ENCODE measurements at regions not wholly inside any gene's neighbourhood (a gene's known extent, or its start where the extent isn't known, plus 50 kb on each side); places are given as distances from the start of the nearest gene placed in this dataset.

DNA sequence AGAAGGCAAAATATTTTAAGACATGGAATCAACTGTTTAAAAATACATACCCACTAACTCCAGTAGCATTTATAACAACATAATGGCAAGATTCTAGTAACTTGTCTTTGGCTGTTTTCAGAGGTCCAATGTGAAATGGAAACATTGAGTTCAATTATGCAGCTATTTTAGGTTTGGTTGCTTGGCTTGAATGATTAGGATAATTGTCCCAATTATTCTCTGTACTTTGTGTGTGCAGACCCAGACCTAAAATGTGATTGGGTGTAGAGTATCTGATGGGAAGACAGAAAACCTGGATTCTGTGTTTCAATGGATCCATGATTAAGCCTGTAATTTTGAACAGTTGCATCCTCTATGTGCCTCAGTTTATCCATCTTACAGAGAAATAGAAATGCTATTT is 392.7 kb upstream of the NFE2L3 start:
- DNase-seq = no peak

DNA sequence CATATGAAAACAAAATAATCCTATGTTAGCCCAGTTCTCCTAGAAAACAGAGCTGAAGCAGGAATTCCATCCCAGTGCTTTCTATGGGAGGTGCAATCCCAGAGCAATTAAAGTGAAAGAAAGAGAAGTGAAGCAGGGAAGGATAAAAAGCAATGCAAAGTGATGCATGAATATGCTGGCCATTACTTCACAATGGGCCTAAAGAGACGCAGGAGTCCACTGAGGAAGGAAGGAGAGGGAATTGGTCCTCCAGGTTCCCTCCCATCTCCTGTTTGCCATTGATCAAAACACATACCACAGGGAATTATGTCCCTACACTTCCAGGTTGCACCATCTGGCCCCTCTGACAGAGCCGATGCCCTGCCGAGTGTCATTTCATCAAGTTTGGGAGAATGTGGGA is 392.2 kb upstream of the NFE2L3 start:
- DNase-seq = no peak

DNA sequence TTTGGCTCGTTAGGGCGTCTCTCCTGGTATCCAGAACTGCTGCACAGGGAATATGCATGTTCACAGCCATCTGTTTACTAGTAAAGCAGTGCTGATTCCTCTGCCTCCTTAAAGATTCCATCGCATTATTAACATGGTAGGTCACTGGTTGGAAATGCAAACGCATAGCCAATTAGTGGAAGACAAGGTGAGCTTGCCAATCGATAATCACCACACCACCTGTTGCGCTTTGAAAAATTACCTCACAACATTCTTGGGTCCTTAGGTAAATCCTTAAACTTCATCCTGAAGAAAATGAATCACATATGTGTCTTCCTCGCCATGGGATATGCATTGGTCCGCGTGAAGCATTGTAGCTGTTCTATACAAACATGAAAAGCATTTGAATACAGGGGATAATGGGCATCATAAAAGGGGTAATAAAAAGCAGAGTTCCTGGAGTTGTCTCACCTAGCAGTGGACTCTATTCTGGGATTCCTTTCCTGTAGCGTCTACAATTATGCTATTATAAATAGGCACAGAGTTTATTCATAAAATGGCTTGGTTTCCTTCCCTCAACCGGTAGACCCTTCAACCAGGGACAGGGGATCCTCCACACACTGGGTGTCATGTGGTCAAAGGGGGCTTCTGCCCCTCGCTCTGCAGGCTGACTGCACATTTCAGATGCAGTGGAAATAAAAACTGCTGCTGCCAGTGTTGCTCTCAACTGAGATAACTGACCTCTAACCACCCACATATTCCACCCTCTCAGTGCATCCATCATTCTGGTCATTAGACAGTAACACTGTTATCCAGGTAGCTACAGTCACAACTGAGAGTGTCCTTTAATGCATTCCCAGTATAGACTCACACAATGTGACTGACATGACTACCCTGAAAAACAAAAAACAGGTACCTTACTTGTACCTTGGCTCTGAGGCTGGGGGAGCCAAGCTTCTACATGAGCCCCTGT is 389.2 kb upstream of the NFE2L3 start:
- no peak for DNase-seq

DNA sequence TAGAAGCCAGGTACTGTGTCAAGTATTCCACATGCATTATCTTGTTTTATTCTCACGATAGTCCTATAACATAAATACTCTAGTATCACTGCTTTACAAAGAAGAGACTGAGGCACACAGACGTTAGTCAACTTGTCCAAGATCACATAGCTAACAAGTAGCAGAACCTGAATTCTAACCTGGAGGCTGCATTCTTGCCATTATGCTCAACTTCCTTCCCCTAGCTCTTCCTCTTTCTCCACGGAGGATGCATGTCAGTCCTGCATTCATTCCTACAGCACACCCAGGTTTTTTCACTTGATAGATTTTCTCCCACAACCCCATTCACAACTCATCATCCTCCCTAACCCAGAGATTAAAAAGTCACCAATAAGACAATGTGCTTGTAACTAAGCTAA is 388.5 kb upstream of the NFE2L3 start:
- DNase-seq = no peak

DNA sequence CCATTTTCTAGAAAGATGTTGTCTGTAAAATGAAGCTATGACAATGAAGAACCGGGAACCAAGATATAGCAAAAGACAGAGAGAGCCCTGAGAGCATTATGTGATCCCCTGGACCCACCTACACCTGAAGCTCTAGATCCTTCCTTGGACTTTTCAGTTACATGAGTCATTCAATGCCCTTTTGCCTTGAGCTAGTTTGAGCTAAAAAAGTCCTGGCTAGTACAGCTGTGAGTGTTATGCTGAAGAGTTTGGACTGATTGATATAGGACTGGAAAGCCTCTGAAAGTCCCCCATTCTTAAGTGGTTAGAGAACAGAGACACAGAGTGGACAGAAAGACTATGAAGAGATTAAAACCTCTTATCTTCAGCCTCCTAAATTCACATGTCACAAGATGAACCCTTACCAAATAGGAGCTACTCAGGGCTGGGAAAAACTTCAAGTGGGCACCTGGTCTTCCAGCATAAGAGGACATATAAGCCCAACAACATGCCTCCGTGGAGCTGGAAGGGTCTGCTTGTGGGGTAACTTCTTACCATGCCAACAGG is 386.8 kb upstream of the NFE2L3 start:
- no peak for DNase-seq

DNA sequence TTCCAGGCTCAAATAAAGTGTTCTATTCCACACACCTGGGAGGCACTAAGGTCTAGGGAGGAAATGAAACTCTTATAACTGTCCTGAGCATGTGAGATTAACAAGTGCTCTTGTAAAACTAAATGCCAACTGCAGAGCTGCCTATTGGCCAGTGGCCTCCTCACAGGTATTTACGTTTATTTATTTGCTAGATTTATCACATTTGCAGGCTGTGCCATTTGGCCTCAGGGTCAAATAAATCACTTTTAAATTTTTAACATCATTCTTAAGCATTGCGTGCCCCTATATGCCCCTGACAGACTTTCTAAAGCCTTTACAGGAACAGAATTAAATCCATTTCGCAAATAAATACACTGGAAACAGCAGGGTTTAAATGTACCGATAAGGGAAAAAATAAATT is 381.8 kb upstream of the NFE2L3 start:
- no peak for DNase-seq

DNA sequence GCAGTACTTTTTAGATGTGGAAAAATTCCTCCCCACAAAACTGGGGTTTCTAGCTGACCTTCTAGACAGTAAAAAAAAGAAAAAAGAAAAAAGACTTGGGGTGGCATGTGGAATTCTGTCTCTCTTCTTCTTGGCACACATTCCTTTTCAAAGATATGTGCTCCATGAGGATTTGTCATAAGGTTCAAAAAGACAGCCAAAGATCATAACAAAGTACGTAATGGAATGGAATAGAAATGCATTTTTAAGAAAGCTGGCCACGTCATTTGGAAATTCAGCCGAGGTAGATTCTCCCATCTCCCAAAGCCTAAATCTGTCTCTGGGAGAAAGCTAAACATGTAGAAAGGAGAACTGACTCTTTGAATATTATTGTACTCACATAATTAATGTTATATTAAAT is 381.3 kb upstream of the NFE2L3 start:
- DNase-seq = no peak

DNA sequence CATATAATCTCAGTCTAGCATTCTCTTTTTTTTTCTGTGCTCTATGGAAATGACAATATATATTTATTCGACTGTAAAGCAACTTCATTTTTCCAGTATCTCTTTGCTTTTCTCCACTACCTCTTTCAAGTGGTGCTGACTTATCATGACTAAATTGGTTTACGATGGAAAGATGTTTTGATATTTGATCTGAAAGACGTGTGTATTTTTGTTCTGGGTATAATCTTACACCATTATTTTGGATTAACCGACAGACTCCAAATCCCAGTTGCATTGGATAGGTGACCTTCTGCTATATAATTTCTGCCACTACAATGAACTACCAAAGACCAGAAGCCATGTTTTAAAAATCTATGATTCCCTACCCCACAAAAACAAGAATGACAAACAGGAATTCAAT is 380.5 kb upstream of the NFE2L3 start:
- no peak for DNase-seq

DNA sequence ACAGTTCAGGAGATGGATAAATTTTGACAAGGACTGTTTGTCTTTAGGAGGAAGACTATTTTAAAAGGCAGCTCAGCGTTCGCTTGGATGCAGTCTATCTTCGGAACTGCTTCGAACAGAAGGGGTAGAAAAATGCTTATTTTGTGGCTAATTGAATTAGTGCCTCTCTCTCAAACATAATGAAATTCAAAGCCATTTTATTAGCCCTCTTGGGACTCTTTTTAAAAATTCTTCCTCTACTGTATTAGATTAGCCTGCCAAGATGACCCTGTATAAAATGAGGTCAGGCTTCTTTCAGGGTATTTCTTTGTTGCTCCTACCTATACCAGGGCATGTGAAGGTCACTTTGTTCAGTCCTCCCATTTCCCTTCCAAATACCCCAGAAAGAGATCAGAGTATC is 379.2 kb upstream of the NFE2L3 start:
- DNase-seq = no peak

DNA sequence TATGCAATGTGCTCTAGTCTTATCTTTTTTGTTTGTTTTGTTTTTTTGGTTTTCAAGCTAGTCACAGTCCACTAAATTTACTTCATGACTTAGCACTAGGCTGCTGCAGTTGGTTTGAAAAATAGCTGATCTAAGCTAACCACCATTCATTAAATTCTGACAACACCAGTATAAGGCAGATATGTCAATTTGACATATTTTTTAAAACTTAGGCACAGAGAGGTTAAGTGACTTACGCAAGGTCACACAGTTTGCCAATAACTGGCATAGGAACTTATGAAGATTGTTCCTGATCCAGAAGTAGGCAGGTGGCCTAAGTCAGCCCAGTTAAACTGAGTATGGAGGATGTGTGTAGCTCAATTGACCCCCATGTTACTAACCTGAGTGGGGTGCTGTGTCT is 377.3 kb upstream of the NFE2L3 start:
- no peak for DNase-seq

DNA sequence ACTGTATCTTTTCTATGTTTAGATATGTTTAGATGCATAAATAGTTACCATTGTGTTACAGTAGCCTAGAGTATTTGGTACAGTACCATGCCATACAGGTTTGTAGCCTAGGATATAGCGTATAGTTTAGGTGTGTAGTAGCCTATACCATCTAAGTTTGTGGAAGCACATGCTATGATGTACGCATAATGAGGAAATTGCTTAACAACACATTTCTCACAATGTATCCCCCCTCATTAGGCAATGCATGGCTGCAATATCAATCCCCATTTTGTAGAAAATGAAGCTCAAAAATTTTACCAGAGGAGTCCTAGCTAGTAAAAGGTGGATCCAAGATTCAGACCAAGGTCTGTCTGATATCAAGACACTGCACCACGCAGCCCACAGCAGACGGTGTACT is 376.4 kb upstream of the NFE2L3 start:
- DNase-seq = no peak

DNA sequence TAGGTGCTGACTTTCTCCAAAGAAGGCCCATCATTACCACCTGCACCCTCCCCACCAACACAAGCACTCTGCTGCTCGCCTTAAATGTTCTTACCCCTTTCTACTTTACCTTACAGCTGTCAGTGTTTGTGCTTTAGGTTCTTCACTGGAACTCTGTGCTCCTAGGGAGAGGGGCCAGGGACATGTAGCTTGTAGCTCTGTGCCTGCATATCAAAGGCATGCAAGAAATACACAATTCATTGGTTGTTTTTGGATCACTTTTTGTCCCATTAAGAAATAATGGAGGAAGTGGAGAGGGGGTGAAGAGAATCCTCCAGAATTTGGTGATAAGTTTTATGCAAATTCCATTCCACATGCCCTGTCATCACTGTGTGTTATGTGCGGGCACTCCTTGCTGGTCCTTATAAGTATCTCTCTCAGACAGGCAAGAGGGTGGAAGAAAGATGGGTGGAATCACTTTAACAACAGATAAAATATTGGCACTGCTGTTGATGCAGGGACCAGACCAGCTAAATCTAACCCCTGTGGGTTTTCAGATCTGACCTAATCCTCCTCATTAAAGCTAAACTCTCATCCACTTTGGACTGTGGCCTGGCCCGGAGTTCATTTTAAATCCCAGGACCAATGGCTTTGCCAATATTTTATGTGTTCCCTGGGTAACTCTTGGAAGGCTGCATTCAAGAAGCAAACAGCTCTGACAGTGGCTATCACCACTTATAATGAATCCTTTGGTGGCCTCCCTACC is 375.8 kb upstream of the NFE2L3 start:
- DNase-seq = no peak

DNA sequence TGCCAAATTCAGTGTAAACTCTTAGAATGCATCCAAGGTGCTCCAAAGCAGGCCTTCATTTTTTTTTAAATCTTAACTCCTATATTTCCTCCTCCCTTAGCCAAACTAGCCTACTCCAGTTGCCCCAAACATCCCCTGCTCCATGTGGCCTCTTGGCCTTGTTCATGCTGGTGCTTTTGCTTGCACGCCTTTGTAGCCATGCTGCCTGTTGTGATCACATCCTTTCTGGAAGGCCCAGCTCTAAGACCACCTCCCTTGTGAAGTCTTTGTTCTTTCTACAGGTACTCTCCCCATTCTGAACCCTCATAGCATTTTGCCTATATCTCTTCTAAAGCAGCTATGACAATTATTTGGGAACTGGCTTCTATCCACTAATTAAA is 375.3 kb upstream of the NFE2L3 start:
- no peak for DNase-seq

DNA sequence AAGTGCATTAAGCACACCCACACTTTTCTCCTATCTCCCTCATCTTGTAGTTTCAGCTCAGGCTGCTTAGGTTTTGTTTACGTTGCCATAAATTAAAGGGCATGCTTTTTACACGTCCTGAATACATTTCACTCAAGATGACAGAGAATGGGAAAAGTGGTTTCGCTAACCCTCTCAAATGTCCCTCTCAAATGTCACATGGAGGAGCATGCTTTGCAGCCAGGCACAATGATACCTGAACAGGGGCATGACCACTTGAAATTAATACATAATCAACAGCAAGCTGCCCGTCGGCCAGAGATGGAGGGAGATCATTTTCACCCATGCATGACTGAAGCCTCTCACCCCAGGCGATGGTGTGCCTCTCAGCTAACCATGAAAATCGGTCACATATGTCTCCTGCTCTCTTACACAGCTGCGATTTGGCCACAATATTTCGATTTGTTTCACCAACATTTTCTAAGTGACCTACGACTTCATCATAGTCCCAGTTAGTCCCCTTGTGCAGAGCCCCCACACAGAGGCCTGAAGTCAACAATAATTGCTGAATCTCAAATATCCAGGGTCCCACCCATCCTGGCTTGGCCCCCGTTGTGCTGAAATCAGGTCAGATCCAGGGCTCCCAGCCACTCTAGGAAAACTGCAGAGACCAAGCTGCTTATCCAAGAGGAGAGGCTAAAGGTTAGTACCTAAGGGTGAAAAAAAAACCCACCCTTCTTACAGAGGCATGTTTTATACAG is 373.9 kb upstream of the NFE2L3 start:
- DNase-seq = peak; percentile 96

DNA sequence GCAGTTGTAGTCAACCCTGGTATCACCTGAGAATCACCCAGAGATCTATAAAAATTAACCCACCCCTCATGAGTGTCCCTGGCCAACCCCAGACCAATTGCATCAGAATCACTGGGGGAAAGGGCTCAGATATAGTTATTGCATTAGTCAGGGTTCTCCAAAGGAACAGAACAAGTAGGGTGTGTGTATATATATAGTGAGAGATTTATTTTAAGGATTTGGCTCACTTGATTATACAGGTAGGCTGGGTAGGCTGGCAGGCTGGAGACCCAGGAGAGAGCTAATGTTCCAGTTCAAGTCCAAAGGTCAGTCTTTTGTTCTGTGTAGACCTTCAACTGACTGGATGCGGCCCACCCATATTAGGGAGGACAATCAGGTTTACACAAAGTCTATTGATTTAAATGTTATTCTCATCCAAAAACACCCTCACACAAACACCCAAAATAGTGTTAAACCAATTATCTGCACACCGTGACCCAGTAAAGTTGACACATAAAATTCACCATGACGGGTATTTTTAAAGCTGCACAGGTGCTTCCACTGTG is 372.9 kb upstream of the NFE2L3 start:
- no peak for DNase-seq

DNA sequence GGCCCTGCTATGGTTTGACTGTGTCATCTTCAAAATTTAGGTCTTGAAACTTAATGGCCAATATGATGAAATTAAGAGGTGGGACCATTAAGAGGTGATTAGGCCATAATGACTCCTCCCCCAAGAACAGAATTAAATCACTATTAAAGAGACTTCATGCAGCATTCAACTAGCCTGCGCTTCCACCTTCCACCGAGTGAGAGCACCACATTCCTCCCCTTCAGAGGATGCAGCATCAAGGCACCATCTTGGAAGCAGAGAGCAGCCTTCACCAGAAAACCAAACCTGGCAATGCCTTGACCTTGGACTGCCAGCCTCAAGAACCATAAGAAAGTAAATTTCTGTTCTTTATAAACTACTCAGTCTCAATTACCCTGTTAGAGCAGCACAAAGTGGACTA is 371.1 kb upstream of the NFE2L3 start:
- no peak for DNase-seq

DNA sequence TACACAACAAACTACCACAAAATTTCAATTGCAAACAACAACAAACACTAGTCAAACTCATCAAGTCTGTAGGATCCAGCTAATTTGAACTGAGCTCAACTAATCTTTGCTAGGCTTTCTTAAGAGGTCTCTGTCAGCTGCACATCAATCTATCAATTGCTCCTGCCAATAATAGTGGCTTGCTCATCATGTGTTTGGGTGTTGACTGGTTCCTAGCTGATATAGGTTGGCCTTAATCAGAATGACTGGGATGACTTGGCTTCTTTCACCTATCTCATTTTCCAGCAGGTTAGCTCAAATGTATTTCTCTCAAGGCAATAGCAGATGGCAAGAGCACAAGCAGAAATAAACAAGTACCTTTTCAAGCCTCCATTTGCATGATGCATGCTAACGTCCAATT is 370.3 kb upstream of the NFE2L3 start:
- DNase-seq = no peak

DNA sequence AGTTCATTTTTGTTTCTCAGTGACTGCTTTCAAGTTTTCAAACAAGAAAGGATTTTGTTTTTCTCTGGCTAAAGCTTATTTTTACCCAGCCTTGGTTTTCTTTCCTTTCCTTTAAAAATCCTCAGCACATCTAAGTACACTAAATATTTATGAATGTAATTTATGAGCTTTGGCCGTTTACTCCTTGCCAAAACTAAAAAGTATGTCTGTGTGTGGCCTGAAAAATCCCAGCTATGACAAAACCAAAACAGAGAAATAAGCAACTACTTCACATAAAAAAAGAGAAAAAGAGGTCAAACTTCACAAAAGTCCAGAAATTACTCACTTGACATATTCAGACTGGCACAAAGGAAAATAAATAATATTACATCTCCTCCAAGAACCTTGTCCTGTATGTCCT is 365.1 kb upstream of the NFE2L3 start:
- DNase-seq = no peak

DNA sequence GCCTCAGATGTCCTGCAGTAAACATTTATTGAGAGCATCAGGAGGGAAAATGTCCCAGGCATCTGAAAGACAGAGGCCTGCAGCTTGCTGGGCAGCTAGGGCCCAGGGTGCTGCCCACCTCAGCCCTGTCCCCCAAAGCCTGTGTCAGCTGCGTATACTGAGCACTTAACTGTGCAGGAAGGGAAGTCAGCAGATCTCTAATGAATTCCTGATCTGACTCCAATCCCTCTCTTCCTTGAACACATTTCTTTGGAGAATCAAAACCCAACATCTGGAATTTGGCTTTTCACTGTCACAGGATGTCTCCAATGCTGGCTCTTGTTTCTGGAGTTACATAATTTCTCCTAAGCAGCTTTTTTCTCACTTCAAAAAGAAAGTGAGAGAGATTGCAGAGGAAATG is 364.7 kb upstream of the NFE2L3 start:
- DNase-seq = no peak

DNA sequence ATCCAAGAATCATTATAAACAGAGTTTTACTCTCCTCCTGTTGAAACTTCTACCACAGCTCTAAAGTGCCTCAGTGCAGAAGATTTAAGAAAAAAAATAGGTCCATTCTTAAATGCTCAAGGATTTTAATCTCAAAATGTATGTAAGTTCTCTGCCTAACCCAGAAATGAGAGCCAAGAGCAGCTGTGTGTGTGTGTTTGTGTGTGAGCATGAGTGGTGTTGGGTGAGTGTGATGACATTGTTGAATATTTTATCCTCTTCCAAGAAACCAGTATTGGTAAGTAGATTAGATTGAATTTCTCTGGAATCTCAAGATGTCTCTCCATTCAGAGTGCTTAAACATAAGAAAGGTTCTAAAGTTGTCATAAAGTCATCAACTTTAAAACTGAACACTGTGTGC is 363.6 kb upstream of the NFE2L3 start:
- DNase-seq = no peak

DNA sequence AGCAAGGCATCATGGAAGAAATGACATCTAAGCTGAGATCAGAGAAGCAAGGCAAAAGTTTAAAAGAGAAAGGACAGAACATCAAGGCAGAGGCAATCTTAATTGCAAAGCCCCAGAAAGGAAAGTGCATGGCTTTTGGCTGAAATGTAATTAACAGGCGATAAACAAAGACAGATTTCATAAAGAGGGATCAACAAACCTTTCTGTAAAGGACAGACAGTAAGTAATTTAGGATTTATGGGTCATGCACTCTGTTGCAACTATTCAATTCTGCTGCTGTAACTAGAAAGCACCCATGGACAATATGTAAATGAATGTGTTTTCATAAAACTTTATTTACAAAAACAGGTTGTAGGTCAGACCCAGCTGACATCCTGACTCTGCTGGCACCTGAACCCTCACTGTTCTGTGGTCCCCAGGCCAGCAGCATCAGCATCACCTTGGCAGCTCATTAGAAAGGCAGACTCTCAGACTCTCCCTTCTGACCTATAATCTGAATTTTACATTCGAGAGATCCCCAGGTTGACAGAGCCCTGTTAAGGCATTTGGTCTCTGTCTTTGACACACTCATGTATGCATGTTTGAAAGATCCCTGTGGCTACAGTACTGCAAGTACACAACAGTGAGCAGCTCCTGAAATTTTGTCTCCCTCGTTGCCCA is 362.9 kb upstream of the NFE2L3 start:
- no peak for DNase-seq

All from NCI-H345 (cell line).